CD4-positive, alpha-beta T cell treated with Interleukin-6 at 100 ng/mL for 8 hours (primary cell): ENCODE measurements at regions not wholly inside any gene's neighbourhood (a gene's known extent, or its start where the extent isn't known, plus 50 kb on each side); places are given as distances from the start of the nearest gene placed in this dataset.
"Not testable (repeated sequence)": the region's sequence is repeated elsewhere in the genome, so short reads cannot be mapped to it uniquely, and the experiment has no call there.

Source experiments
- DNase-seq: peaks from one replicate; pipeline ENCODE4 v3.0.0-alpha.2; 2020; ENCODE audit warnings: mixed read lengths, low spot score

DNA sequence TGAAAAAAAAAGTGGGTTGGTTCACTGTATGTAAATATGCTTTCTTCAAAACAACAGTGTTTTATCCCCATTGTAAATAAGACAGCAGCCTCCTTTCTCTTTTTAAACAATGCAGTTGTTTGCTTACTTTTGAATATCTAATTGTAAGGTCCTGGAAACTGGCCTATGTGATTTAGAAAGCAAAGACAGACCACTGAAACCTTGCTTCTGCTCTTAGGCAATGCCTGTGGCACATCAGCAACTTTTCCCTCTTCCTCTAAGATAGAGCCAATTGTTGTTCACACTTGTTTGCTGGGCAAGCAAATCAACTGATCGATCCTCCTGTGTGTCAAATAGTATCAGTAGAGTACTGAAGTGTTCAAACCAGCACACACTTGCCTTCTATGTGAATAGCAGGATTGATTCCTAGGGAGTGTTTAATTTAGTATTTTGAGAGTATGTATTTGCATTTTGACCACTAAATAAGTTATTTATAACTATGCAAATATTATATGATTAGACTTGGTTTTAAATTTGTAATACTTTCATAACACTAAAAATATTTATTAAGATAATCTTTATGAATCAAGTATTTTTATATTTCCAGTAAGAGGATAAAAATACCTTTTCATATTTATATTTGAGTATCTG, 55.4 kb upstream of the GRPR start:
- no peak for DNase-seq

GRCh38 chrX:16063921-16064320, 59.4 kb upstream of the GRPR start:
- DNase-seq = no peak

- DNase-seq = no peak
Measured at GRCh38 chrX:16063141-16063540, 60.2 kb upstream of the GRPR start.

GRCh38 chrX:16061296-16061695, 62.1 kb upstream of the GRPR start:
- no peak for DNase-seq

DNA sequence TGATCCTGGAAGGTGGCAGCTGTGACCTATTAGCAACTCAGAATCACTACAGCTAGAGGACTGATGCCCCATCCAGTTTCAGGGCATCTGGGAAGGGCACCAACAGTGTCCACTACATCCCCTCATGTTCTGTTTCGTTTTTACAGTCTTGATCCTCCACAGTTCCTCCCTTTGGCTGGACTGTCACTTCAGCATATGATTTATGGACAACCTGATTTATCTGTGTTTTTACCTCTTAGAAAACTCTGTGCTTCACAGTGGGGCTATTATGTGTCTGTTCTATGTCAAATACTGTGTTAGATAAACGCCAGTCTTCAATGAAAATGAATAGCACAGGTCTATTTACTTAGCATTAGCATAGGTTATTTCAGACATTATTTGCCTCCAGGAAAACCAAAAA, 63.1 kb upstream of the GRPR start:
- no peak for DNase-seq

DNA sequence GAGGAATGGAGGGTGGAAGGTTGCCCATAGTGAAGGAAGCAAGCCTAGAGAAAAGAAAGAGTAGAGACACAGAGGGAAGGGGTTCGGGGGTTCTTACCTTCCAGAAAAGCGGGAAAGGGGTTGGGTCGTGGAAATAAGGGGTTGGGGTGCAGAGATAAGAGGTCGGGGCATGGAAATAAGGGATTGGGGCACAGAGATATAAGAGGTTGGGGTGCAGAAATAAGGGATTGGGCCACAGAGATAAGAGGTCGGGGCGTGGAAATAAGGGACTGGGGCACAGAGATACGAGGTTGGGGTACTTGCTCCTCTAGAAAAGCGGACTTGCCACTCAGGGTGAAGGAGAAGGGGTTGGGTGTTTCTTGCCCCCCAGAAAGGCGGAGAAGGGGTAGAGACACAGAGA, 74.2 kb upstream of the GRPR start:
- not testable (repeated sequence) for DNase-seq

- DNase-seq = no peak
Measured at GRCh38 chrX:16042980-16043379, 80.4 kb upstream of the GRPR start.

GRCh38 chrX:16039834-16040233, 83.5 kb upstream of the GRPR start:
- DNase-seq = no peak

- DNase-seq = no peak
Measured at GRCh38 chrX:16039363-16039762, 84.0 kb upstream of the GRPR start.

DNA sequence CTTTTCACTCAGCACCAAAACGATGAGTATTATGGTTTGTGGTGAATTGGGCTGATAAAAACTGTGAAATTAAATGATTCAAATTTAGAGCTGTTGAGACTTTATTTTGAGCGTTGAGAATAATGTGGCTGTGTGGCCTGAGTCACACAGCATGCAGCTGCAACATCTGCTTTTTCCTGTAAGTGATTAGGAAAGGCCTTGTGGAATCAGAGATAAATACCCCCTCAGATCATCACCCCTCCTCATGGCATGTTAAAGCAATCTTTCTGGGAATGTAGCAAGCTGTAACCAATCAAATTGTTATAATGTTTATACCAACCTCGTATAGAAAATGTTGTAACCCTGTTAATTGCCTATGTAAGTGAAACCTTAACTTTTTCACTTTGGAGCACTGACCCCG, 90.0 kb upstream of the GRPR start:
- DNase-seq = no peak

- no peak for DNase-seq
Measured at GRCh38 chrX:16028576-16028975, 94.8 kb upstream of the GRPR start.

DNA sequence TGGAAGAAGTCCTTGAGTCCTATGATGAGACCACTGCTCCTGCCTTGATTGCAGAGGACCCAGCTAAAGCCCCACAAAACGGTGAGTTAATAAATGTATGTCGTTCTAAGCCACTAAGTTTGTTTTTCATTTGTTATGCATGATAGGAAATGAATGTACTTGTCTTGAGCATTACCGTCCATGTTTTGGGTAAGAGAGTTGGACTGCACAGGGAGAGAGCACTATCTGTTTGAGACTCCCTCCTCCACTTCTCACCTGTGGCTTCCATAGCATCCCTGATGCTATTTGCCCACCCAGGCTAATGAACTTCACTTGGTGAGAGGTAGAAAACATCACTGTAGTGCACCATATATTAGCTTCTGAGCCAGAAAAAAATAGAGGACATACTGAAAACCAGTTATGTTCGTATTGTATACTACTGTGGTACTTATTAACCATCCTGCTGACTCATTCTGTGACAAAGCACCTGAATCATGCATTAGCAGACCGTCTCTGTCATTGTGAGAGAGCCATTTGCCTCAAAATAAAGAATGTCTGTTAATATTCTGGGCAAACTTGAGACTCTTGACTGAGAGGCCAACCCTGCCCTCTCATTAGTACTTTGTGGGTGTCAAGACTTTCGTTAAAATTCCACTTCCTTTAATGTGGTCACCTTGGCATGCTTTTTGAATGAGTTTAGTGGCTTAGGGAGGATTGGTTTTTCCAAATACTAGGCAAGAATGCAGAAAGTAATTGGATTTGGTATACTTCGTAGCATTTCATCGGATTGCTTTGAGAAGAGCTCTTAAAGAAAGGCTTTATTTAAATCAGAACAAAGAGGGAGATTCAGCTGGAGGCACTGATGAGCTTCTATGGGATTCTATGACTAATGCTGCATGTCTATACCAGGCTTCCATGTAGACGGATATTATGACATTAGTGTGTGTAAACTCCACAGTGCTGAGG, 99.3 kb upstream of the GRPR start:
- DNase-seq = no peak

DNA sequence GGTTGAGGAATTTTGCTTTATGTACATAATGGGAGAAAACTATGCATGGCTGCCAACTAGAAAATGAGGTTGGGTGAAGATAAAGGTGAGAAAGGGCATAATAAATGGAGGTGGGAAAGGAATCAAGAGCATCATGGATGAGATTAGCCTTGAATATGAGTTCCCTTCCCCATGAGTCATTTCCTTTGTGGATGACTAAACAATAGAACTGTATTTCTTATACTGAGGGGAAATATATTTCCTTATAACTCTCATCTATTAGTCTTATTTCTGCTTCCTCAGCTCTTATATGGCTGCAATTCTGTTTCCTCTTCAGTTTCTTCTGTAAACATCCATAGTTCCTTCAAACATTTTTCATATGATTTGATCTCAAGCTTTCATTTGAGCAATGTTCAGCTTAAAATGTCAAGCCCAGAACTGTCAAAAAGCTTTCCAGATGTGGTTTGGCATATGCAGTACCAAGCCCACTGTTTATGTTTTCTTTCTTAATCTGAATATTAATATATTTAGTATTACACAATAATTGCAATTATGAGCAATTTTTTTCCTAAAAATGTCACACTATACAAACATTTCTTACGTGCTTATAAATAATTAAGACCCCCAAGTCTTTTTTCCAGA, 100.7 kb upstream of the GRPR start:
- no peak for DNase-seq

GRCh38 chrX:16018291-16018690, 105.1 kb upstream of the GRPR start:
- DNase-seq = no peak

DNA sequence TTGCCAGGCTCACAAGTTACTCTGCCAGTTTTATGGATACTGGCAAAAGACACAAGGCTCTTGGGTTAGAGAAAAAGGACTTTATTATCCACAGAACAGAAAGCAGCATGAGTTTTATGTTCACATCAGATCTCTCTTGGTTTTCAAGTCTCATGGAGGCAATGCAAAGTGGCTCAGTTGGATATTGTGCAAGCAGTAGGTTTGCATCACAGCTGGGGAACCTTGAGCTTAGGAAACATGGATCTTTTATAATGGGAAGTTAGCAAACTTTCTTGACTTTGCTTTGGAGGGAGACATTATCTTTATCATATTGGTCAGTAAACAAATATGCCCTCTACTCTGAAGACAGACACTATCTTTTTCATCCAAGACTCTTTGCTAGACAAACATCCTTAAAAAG, 109.2 kb upstream of the GRPR start:
- no peak for DNase-seq

DNA sequence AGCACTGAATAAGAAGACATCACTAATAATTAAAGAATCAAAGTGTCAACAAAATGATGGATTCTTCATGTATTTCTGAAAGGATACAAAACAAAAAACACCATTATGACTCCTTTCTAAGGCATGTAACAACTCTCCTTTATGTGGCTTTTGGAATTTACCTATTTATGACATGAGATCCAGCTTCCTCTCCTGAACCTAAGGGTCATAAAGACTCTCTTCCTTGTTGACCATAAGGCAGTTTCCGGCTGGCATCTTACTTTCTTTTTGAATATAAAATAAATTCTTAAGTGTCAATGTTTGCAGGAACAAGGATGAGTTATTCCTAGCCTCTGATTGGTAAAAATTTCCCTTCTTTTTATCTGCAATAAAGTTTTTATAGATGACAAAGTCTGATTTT, 111.1 kb upstream of the GRPR start:
- DNase-seq = no peak

DNA sequence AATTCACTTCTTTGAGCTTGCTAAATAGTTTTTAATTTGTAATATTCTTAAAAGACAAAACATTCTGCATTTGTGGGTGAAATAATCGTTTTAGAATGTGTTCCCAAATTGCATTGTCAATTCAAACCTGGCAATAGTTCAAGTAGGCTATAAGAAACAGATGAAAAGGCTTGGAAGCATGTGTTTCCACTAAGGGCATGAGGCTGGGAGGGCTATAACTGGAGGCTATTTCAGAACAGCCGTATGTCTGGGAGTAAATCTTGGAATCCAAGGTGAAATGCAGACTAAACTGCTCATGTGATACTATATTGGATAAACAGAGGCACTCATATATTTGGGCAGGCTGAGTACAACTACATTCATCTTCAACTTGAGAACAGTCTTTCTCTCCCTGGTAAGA, 117.4 kb upstream of the GRPR start:
- DNase-seq = no peak

- no peak for DNase-seq
Measured at GRCh38 chrX:16002185-16002584, 121.2 kb upstream of the GRPR start.

- no peak for DNase-seq
Measured at GRCh38 chrX:15998350-15998749, 125.0 kb upstream of the GRPR start.

DNA sequence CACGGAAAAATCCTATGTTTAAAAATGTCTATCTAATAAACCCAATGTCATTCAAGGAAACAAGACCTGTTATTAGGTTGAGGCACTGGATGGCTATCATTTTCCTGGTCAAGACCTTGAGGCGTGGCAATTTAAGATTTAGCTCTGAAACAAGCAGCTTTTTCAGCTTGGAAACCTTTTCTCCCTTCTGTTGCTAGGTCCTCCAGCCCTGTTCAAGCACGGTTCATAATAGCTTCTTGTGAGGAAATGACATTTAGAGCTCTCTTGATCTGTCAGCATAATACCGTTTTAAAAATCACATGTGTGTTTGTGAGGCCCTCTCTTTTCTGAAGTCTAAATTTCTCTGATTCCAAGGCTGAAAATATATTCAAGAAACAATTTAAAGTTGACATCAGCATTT, 133.6 kb upstream of the GRPR start:
- DNase-seq = no peak

- DNase-seq = no peak
Measured at GRCh38 chrX:15988661-15989603, 134.3 kb upstream of the AP1S2 start.

- no peak for DNase-seq
Measured at GRCh38 chrX:15985937-15986336, 131.3 kb upstream of the AP1S2 start.
